Fibroblast of villous mesenchyme (primary cell): ENCODE measurements at regions not wholly inside any gene's neighbourhood (a gene's known extent, or its start where the extent isn't known, plus 50 kb on each side); places are given as distances from the start of the nearest gene placed in this dataset.
"Not testable (repeated sequence)": the region's sequence is repeated elsewhere in the genome, so short reads cannot be mapped to it uniquely, and the experiment has no call there.

Experiments used
- DNase-seq: peaks from one replicate; pipeline ENCODE4 v3.0.0-alpha.2; 2010; ENCODE audit warnings: low read depth
- H3K4me3 ChIP-seq: 2 replicates; pipeline ENCODE4 v1.5.1; 2011; ENCODE audit warnings: low read depth, mild to moderate bottlenecking, low read length
- TF ChIP-seq, protein P1 (sequence below): IDR thresholded peaks from 2 replicates; pipeline ENCODE4 v1.5.1; 2012; ENCODE audit warnings: low read depth, mild to moderate bottlenecking, low read length; ENCODE audit not compliant: insufficient read depth

DNA sequence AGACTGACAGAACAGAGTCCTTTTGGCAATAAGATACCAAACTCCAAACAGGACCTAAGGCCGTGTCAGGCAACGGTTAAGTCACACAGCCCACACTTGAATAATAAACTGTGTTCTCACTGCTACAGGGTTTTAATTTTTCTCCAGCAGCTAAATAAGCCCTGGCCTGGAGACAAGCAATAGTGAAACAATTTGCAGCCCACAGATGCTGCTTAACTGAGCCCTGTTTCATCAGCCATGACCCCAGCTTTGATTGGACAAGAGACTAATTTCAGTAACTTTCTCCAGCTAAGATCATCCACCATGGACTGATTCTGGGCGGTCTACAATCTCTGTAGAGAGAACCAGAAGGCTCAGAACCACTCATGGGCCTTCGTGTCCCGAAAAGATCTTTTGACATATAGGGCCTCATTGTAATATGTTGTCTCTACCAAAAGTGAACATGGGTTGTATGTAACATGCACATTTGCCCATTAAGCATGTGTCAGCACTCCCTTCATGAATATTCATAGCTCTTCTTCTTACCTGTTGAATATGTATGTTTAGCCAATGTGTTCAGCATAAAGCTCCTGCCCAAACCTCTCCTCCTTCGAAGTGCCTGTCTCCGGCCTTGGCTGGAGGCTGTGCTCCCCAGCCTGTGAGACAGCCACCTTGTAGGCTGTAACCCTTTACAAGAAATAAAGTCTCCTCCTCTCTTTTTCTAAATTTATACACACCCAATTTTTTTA lies 223.1 kb upstream of the AKR1E2 start:
- no peak overlapping the region for H3K4me3 ChIP-seq
- TF ChIP-seq, protein P1, sequence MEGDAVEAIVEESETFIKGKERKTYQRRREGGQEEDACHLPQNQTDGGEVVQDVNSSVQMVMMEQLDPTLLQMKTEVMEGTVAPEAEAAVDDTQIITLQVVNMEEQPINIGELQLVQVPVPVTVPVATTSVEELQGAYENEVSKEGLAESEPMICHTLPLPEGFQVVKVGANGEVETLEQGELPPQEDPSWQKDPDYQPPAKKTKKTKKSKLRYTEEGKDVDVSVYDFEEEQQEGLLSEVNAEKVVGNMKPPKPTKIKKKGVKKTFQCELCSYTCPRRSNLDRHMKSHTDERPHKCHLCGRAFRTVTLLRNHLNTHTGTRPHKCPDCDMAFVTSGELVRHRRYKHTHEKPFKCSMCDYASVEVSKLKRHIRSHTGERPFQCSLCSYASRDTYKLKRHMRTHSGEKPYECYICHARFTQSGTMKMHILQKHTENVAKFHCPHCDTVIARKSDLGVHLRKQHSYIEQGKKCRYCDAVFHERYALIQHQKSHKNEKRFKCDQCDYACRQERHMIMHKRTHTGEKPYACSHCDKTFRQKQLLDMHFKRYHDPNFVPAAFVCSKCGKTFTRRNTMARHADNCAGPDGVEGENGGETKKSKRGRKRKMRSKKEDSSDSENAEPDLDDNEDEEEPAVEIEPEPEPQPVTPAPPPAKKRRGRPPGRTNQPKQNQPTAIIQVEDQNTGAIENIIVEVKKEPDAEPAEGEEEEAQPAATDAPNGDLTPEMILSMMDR, result no peak
- peak; percentile 7 for DNase-seq

- TF ChIP-seq, protein P1, result no peak
- DNase-seq, result no peak
- H3K4me3 ChIP-seq, result no peak overlapping the region
Measured at GRCh38 chr10:4599471-4599870, 226.5 kb upstream of the AKR1E2 start.

- not testable (repeated sequence) for DNase-seq, H3K4me3 ChIP-seq
Measured at GRCh38 chr10:4597898-4598297, 228.1 kb upstream of the AKR1E2 start.

DNA sequence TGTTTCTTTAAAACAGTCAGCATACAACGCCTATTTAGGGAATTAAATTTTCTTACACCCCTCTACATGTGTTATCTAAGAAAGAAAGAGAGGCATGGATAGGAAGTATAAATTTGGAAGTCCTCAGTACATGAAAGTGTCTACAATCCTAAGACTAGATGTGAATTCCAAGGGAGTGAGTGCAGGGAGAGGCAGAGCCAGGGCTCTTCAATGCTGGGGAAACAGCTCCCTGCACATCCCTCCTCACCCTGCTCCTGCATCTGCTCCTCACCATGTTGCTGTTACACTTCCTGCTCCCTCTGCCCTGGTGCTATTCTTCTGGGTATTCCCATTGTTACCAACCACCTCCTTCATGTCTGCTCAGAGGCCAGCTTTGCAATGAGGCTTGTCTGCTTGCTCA lies 229.1 kb upstream of the AKR1E2 start:
- no peak for DNase-seq
- TF ChIP-seq, protein P1, result no peak

GRCh38 chr10:4595719-4596319 lies 230.2 kb upstream of the AKR1E2 start:
- no peak for DNase-seq

More for the DNA sequence above, 229.1 kb upstream of the AKR1E2 start:
- H3K4me3 ChIP-seq, result no peak overlapping the region

DNA sequence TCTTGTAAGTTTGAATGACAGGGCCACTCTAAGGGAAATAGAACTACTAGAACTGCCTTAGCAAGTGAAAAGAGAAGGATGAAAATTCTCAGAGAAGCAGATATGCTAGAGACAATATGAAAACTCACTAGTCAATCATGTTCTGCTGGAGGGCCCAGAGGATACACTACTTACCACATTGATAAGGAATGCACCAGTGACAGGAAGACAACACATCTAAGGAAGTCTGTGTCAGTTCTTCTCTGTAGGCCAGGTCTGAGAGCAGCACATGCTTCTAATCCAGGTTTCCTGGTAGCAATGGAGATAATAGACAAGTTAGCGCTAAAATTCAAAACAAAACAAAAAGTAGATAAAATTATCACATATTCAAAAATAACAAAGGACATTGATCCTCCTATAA lies 235.2 kb upstream of the AKR1E2 start:
- H3K4me3 ChIP-seq, result no peak overlapping the region
- DNase-seq, result no peak
- TF ChIP-seq, protein P1, result no peak

More at GRCh38 chr10:4595719-4596319, 230.2 kb upstream of the AKR1E2 start:
- no peak overlapping the region for H3K4me3 ChIP-seq
- TF ChIP-seq, protein P1, result no peak

DNA sequence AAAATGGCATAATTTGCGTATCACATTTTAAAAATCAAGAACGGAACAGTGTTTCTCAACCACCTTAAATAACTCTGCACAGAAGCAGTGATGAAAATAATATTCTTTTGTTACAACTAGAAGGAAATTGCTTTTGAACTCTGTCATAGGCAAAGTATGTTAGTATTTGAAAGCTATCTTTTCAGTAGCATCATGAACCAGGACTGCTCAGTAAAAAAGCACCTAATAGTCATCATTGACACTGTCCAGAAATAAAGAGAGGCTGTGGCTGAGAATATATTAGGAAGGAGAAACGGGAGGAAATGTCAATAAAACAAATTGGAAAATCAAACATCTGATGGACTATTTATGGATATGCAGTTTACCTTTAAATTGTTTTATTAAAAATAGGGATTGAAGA lies 237.2 kb upstream of the AKR1E2 start:
- no peak overlapping the region for H3K4me3 ChIP-seq
- TF ChIP-seq, protein P1, result no peak
- no peak for DNase-seq
